Testis (tissue), 2 donors: ENCODE measurements at regions not wholly inside any gene's neighbourhood (a gene's known extent, or its start where the extent isn't known, plus 50 kb on each side); places are given as distances from the start of the nearest gene placed in this dataset.

ENCODE experiments used
- DNase-seq: peaks from one replicate; pipeline ENCODE4 v3.0.0-alpha.2; 2019
- H3K27ac ChIP-seq, 2 donors: fragments of 200-600 bp; sonication (generic); one replicate each; pipeline ENCODE4 v1.5.1; 2019
- H3K27me3 ChIP-seq: fragments of 200-600 bp; sonication (generic); one replicate; pipeline ENCODE4 v1.5.1; 2019
- H3K36me3 ChIP-seq: fragments of 200-600 bp; sonication (generic); one replicate; pipeline ENCODE4 v1.5.1; 2017; ENCODE audit warnings: low read depth; ENCODE audit errors: missing control alignments
- H3K4me1 ChIP-seq: fragments of 200-600 bp; sonication (generic); one replicate; pipeline ENCODE4 v1.5.1; 2019
- H3K4me3 ChIP-seq, 2 donors: fragments of 200-600 bp; sonication (generic); one replicate each; pipeline ENCODE4 v1.5.1; 2017 to 2019
- H3K9me3 ChIP-seq: fragments of 200-600 bp; sonication (generic); one replicate; pipeline ENCODE4 v1.5.1; 2017
- POLR2A ChIP-seq: fragments of 450-650 bp; IDR thresholded peaks from one replicate; pipeline ENCODE4 v1.6.1; 2017; ENCODE audit warnings: antibody characterized with exemption, mild to moderate bottlenecking, moderate library complexity
- WGBS, 2 donors: methylation state at CpG; one replicate each; pipeline ENCODE4 v1.1.5; 2018; 5-methylcytosine and 5-hydroxymethylcytosine counted together
- intact Hi-C: fragments of 100-400 bp; cut with DNase I; formaldehyde crosslinking; loops from one replicate; pipeline ENCODE4 v1.15.1; 2023; ENCODE audit warnings: low total_unique reads
- TF ChIP-seq, protein P1 (sequence below), 3 experiments: fragments of 450-650 bp in 2 of 3; fragments of 200-600 bp in 1 of 3; sonication (generic) in 1 of 3; IDR thresholded peaks; one replicate each; pipeline ENCODE4 v1.5.1; 2016 to 2019; ENCODE audit warnings: antibody characterized with exemption in 3 of 3, mild to moderate bottlenecking in 2 of 3, moderate library complexity in 1 of 3

- TF ChIP-seq, protein P1, sequence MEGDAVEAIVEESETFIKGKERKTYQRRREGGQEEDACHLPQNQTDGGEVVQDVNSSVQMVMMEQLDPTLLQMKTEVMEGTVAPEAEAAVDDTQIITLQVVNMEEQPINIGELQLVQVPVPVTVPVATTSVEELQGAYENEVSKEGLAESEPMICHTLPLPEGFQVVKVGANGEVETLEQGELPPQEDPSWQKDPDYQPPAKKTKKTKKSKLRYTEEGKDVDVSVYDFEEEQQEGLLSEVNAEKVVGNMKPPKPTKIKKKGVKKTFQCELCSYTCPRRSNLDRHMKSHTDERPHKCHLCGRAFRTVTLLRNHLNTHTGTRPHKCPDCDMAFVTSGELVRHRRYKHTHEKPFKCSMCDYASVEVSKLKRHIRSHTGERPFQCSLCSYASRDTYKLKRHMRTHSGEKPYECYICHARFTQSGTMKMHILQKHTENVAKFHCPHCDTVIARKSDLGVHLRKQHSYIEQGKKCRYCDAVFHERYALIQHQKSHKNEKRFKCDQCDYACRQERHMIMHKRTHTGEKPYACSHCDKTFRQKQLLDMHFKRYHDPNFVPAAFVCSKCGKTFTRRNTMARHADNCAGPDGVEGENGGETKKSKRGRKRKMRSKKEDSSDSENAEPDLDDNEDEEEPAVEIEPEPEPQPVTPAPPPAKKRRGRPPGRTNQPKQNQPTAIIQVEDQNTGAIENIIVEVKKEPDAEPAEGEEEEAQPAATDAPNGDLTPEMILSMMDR (IDR thresholded peaks at IDR 0.05), result no peak
- no peak for TF ChIP-seq POLR2A
- Histone ChIP-seq H3K27ac (no peak overlapping the region), H3K9me3 (no peaks in the 10 kb centered on the region), H3K4me1 (no peaks in the 10 kb centered on the region), H3K4me3 (no peak overlapping the region), H3K36me3 (no peaks in the 10 kb centered on the region), H3K27me3 (no peaks in the 10 kb centered on the region)
- no peak for DNase-seq
- intact Hi-C loops, result no loop called here
- WGBS, 2 donors, result 55 to 64% methylated on average over 3 of the region's 3 CpGs
Measured at GRCh38 chr21:18138507-18138906, 106.1 kb upstream of the CHODL start.

DNA sequence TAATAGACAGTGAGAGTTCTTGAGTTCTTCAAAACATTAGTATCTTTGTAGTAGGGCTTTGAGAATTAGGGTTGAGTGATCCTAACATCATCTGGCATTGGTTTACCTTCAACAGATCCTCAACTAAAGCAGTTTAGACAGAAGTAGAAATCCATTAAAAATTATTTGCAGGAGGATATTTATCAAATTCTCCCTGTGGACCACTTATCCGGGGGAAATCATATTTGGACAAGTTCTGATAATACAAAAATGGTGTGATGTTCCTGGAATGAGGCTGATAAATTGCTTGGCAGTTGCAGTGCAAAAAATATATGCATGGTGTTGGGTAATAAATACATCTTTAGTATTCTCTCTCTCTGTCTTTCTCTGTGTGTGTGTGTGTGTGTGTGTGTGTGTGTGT, 115.1 kb upstream of the CHODL start:
- Histone ChIP-seq H3K27me3 (no peaks in the 10 kb centered on the region), H3K4me3 (no peak overlapping the region), H3K36me3 (no peaks in the 10 kb centered on the region), H3K9me3 (no peaks in the 10 kb centered on the region), H3K4me1 (no peaks in the 10 kb centered on the region), H3K27ac (no peak overlapping the region)
- DNase-seq, result no peak
- 66 to 69% methylated on average over 1 of the region's 1 CpG for WGBS, 2 donors
- TF ChIP-seq, protein P1 (IDR thresholded peaks at IDR 0.05), result no peak
- TF ChIP-seq POLR2A, result no peak
- intact Hi-C loops, result no loop called here

- 57 to 79% methylated on average over 1 of the region's 1 CpG for WGBS, 2 donors
- no peaks in the 10 kb centered on the region for H3K36me3 ChIP-seq
- H3K27ac ChIP-seq, result no peak overlapping the region
- TF ChIP-seq POLR2A, result no peak
- TF ChIP-seq, protein P1 (IDR thresholded peaks at IDR 0.05), result no peak
- no peak for DNase-seq
- H3K4me3 ChIP-seq, result no peak overlapping the region
- intact Hi-C loops, result no loop called here
- H3K4me1 ChIP-seq, result no peaks in the 10 kb centered on the region
- no peaks in the 10 kb centered on the region for H3K9me3 ChIP-seq
- H3K27me3 ChIP-seq, result no peaks in the 10 kb centered on the region
Measured at GRCh38 chr21:18118566-18118965, 126.1 kb upstream of the CHODL start.

GRCh38 chr21:18117176-18117575, 127.5 kb upstream of the CHODL start:
- TF ChIP-seq, protein P1 (IDR thresholded peaks at IDR 0.05), result no peak
- TF ChIP-seq POLR2A, result no peak
- no peak for DNase-seq
- no peak overlapping the region for H3K4me3 ChIP-seq
- intact Hi-C loops, result no loop called here
- 86 to 100% methylated on average over 1 of the region's 1 CpG for WGBS, 2 donors
- no peaks in the 10 kb centered on the region for H3K4me1 ChIP-seq
- no peaks in the 10 kb centered on the region for H3K36me3 ChIP-seq
- no peaks in the 10 kb centered on the region for H3K9me3 ChIP-seq
- no peak overlapping the region for H3K27ac ChIP-seq
- H3K27me3 ChIP-seq, result no peaks in the 10 kb centered on the region

DNA sequence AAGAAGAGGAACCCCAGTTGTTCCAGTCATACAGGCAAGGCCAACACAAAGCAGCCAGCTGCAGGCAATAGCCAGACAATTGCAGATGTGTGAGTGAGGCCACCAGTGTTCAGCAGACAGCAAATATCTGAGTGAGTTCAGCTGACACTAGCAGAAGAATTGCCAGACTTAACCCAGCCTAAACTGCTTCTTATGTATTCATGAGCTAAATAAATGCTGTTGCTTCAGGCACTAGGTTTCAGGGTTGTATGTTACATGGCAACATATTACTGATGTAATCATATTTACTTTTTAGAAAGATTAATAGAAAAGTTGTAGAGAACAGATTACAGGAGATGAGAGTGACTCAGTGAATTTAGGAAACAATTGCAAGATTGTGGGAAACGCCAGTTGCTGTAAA, 129.8 kb upstream of the CHODL start:
- Histone ChIP-seq H3K9me3 (no peaks in the 10 kb centered on the region), H3K27me3 (no peaks in the 10 kb centered on the region), H3K4me3 (no peak overlapping the region), H3K27ac (no peak overlapping the region), H3K36me3 (no peaks in the 10 kb centered on the region), H3K4me1 (no peaks in the 10 kb centered on the region)
- TF ChIP-seq POLR2A, result no peak
- TF ChIP-seq, protein P1 (IDR thresholded peaks at IDR 0.05), result no peak
- DNase-seq, result no peak
- intact Hi-C loops, result no loop called here
- 63% methylated on average over 1 of the region's 1 CpG for WGBS, 2 donors
